ENCODE measurements at regions not wholly inside any gene's neighbourhood (a gene's known extent, or its start where the extent isn't known, plus 50 kb on each side); places are given as distances from the start of the nearest gene placed in this dataset.

DNA sequence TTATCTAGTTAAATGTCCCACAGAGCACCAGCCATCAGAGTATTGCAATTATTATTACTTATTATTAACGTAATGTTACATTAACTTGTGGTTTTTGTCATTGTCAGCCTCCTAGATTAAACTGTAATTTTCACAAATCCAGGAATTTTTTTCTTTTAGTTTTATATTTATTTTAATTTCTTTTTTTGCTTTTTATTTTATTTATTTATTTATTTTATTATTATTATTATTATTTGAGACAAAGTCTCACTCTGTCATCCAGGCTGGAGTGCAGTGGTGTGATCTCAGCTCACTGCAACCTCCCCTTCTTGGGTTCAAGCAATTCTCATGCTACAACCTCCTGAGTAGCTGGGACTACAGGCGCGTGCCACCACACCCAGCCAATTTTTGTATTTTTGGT lies 202.9 kb upstream of the LUZP2 start:
- H3K27me3 ChIP-seq (ENCODE audit: control insufficient read depth, insufficient read depth, low read length), result no peaks in the 10 kb centered on the region
- no peak for DNase-seq (ENCODE audit: low read depth, low spot score)
- no CpG with 5 or more reads among the region's 3 CpGs for WGBS (ENCODE audit: insufficient coverage, insufficient read length)

DNA sequence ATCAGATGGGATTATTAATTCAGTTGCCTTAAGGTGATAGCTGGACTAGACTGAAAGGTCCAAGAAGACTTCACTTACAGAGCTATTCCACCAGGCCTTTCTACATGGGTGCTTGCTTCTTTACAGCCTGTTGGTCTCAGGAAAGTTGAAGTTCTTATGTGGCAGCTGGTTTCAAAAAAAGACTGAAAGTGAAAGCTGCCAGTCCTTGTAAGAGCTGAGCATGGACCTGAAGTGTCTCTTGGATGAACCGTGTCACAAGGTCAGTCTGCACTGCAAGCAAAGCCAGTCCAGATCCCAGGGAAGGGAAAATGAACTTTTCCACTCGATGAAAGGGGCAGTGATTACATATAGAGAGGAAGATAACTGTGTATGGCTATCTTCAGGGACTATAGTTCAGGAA lies 201.5 kb upstream of the LUZP2 start:
- Histone ChIP-seq H3K36me3 (ENCODE audit: control insufficient read depth, insufficient read depth, low read length) (no peaks in the 10 kb centered on the region), H3K9me3 (ENCODE audit: control insufficient read depth, insufficient read depth, low read length) (no peaks in the 10 kb centered on the region), H3K27me3 (ENCODE audit: control insufficient read depth, insufficient read depth, low read length) (no peaks in the 10 kb centered on the region), H3K4me3 (ENCODE audit: low read length) (no peak overlapping the region), H3K4me1 (ENCODE audit: control insufficient read depth, insufficient read depth, low read length) (no peaks in the 10 kb centered on the region), H3K27ac (ENCODE audit: low read length) (no peak overlapping the region)
- WGBS (ENCODE audit: insufficient coverage, insufficient read length), result no CpG with 5 or more reads among the region's 2 CpGs
- DNase-seq (ENCODE audit: low read depth, low spot score), result no peak

More for the DNA sequence above, 202.9 kb upstream of the LUZP2 start:
- Histone ChIP-seq H3K27ac (ENCODE audit: low read length) (no peak overlapping the region), H3K36me3 (ENCODE audit: control insufficient read depth, insufficient read depth, low read length) (no peaks in the 10 kb centered on the region), H3K4me1 (ENCODE audit: control insufficient read depth, insufficient read depth, low read length) (no peaks in the 10 kb centered on the region), H3K4me3 (ENCODE audit: low read length) (no peak overlapping the region), H3K9me3 (ENCODE audit: control insufficient read depth, insufficient read depth, low read length) (no peaks in the 10 kb centered on the region)

DNA sequence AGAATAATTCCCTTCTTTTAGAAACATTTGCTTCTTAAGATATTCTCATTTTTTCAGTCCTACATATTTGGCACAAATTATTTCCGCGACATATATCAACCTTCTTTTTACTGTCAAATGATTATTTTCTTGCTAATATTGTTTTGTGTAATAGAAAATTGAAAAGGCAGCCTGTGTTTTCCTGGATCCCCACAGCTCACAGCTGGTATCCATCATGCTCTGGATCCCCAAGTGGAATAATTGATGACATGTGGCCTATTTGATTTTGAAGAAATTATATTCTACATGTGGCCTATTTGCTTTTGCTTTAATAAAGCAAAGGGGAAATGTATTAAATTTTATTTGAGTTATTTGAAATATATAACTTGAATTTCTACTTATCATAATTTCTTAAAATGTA lies 199.4 kb upstream of the LUZP2 start:
- H3K36me3 ChIP-seq (ENCODE audit: control insufficient read depth, insufficient read depth, low read length), result no peaks in the 10 kb centered on the region
- H3K27ac ChIP-seq (ENCODE audit: low read length), result no peak overlapping the region
- H3K4me1 ChIP-seq (ENCODE audit: control insufficient read depth, insufficient read depth, low read length), result no peaks in the 10 kb centered on the region
- no peak for DNase-seq (ENCODE audit: low read depth, low spot score)
- 100% methylated on average over 2 of the region's 2 CpGs for WGBS (ENCODE audit: insufficient coverage, insufficient read length)
- H3K9me3 ChIP-seq (ENCODE audit: control insufficient read depth, insufficient read depth, low read length), result no peaks in the 10 kb centered on the region
- no peak overlapping the region for H3K4me3 ChIP-seq (ENCODE audit: low read length)
- H3K27me3 ChIP-seq (ENCODE audit: control insufficient read depth, insufficient read depth, low read length), result no peaks in the 10 kb centered on the region

DNA sequence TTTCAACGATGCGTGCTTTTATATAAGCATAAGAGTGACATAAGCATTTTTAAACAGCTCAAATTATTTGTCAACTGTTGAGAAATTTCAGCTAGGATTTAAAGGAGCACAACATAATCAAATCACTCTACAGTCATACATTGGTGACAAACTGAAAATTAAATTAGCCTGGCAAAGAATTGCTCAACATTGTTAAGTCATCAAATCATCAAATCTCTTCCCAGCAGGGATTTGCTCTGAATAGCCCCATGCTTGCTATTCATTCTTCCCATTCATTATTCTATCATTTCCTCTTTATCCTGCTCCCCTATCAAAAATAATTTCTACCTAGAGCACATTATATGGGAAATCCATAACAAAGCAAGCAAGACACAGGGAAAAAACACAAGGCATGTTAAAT lies 198.7 kb upstream of the LUZP2 start:
- Histone ChIP-seq H3K4me3 (ENCODE audit: low read length) (no peak overlapping the region), H3K36me3 (ENCODE audit: control insufficient read depth, insufficient read depth, low read length) (no peaks in the 10 kb centered on the region), H3K9me3 (ENCODE audit: control insufficient read depth, insufficient read depth, low read length) (no peaks in the 10 kb centered on the region), H3K27me3 (ENCODE audit: control insufficient read depth, insufficient read depth, low read length) (no peaks in the 10 kb centered on the region), H3K4me1 (ENCODE audit: control insufficient read depth, insufficient read depth, low read length) (no peaks in the 10 kb centered on the region), H3K27ac (ENCODE audit: low read length) (no peak overlapping the region)
- DNase-seq (ENCODE audit: low read depth, low spot score), result no peak
- WGBS (ENCODE audit: insufficient coverage, insufficient read length), result no CpG with 5 or more reads among the region's 2 CpGs

DNA sequence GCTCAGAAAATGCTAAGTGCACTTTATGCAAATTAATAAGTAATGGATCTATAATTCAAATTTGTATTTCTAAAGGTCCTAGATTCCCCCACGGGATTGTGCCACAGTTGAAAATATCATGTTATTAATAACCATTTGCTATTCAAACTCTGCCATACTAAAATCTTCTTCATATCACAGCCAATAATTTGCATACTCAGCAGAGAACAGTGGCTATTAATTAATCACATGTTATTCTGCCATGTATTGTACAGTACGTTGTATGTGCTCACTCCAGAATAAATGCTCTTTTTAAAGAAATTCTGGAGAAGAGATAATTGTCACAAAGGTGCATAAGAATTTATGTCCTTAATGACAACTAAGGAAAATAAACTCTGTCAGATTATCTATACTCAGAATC lies 184.9 kb upstream of the LUZP2 start:
- Histone ChIP-seq H3K4me1 (ENCODE audit: control insufficient read depth, insufficient read depth, low read length) (no peaks in the 10 kb centered on the region), H3K4me3 (ENCODE audit: low read length) (no peak overlapping the region), H3K9me3 (ENCODE audit: control insufficient read depth, insufficient read depth, low read length) (peaks cover 6% of the 10 kb centered on the region), H3K36me3 (ENCODE audit: control insufficient read depth, insufficient read depth, low read length) (no peaks in the 10 kb centered on the region), H3K27ac (ENCODE audit: low read length) (no peak overlapping the region), H3K27me3 (ENCODE audit: control insufficient read depth, insufficient read depth, low read length) (no peaks in the 10 kb centered on the region)
- no peak for DNase-seq (ENCODE audit: low read depth, low spot score)
- no CpG with 5 or more reads among the region's 2 CpGs for WGBS (ENCODE audit: insufficient coverage, insufficient read length)

DNA sequence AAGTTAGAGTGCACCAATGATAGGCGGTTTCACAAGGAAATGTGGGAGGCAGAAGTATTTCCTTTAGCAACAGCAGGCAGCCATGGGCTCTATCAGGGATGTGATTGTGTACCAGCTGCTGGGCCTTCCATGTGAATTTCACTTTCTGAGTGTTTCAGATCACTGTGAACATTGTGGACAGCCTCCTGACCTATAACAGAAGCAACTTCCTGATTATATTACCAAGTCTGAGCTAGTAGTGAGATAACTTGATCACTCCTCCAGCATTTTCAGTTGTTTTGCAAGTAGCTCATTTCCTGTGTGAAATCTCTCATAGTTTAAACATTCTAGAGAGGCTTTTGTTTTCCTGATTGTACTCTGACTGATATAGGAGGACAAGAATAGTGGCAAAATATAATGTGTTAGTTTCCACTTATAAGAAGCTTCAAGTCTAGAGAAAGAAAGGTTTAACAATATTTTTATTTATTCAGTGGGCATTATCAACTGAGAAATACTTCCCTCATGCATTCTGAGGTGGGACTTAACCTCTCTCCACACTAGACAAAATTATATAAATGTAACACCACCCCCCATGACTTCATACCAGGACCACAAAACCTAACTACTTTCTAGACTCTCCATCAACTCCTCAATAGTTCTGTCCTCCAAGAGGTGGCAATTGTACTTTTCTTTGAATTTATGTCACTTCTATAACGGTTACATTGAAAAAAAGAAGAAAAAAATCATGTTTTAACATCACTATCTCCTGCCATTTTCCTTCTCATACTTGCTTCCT lies 184.2 kb upstream of the LUZP2 start:
- no peak for DNase-seq (ENCODE audit: low read depth, low spot score)
- Histone ChIP-seq H3K4me3 (ENCODE audit: low read length) (no peak overlapping the region), H3K27me3 (ENCODE audit: control insufficient read depth, insufficient read depth, low read length) (no peaks in the 10 kb centered on the region), H3K9me3 (ENCODE audit: control insufficient read depth, insufficient read depth, low read length) (peaks cover 6% of the 10 kb centered on the region), H3K27ac (ENCODE audit: low read length) (no peak overlapping the region), H3K4me1 (ENCODE audit: control insufficient read depth, insufficient read depth, low read length) (no peaks in the 10 kb centered on the region), H3K36me3 (ENCODE audit: control insufficient read depth, insufficient read depth, low read length) (no peaks in the 10 kb centered on the region)
- no CpG with 5 or more reads among the region's 2 CpGs for WGBS (ENCODE audit: insufficient coverage, insufficient read length)

DNA sequence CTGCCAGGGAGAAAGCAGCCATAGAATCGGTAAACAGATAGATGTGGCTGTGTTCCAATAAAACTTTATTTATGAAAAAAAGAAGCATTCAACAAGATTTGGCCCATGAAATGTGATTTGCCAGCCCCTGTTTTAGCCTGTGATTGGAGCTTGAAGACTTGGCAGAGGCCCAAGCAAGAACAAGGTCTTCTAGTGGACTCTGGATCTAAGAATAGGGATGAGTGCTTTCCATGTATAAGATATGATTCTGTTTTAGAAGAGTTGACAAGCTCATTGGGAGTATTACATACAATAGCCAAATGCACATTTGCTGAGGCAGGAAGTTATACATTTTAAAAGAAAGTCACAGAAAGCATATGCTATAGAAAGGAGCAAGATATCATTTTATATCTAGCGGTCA lies 175.6 kb upstream of the LUZP2 start:
- no peaks in the 10 kb centered on the region for H3K9me3 ChIP-seq (ENCODE audit: control insufficient read depth, insufficient read depth, low read length)
- WGBS (ENCODE audit: insufficient coverage, insufficient read length), result no CpG with 5 or more reads among the region's 2 CpGs
- H3K27ac ChIP-seq (ENCODE audit: low read length), result no peak overlapping the region
- no peak for DNase-seq (ENCODE audit: low read depth, low spot score)
- H3K36me3 ChIP-seq (ENCODE audit: control insufficient read depth, insufficient read depth, low read length), result no peaks in the 10 kb centered on the region
- H3K4me3 ChIP-seq (ENCODE audit: low read length), result no peak overlapping the region
- no peaks in the 10 kb centered on the region for H3K4me1 ChIP-seq (ENCODE audit: control insufficient read depth, insufficient read depth, low read length)
- H3K27me3 ChIP-seq (ENCODE audit: control insufficient read depth, insufficient read depth, low read length), result no peaks in the 10 kb centered on the region

DNA sequence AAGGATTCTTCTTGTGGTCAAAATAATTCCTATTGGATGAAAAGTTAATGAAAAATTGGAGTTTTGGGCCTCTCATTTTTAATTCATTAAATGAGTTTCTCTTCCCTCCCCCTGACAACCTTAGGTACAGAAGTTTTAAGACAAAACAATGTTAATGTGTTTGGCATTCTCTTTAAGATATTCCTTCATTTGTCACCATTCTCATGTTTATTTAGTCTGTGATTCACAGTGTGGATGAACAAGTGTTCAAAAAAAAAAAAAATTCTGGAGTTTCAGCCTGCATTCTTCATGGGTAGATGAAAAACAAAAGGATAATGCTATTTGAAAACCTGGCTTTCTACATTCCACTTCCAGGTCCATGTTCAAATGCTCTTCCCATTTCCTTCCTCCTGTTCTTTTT lies 172.6 kb upstream of the LUZP2 start:
- no peak overlapping the region for H3K4me3 ChIP-seq (ENCODE audit: low read length)
- no peaks in the 10 kb centered on the region for H3K4me1 ChIP-seq (ENCODE audit: control insufficient read depth, insufficient read depth, low read length)
- H3K27me3 ChIP-seq (ENCODE audit: control insufficient read depth, insufficient read depth, low read length), result no peaks in the 10 kb centered on the region
- no peak overlapping the region for H3K27ac ChIP-seq (ENCODE audit: low read length)
- no peaks in the 10 kb centered on the region for H3K36me3 ChIP-seq (ENCODE audit: control insufficient read depth, insufficient read depth, low read length)
- H3K9me3 ChIP-seq (ENCODE audit: control insufficient read depth, insufficient read depth, low read length), result no peaks in the 10 kb centered on the region
- no peak for DNase-seq (ENCODE audit: low read depth, low spot score)

DNA sequence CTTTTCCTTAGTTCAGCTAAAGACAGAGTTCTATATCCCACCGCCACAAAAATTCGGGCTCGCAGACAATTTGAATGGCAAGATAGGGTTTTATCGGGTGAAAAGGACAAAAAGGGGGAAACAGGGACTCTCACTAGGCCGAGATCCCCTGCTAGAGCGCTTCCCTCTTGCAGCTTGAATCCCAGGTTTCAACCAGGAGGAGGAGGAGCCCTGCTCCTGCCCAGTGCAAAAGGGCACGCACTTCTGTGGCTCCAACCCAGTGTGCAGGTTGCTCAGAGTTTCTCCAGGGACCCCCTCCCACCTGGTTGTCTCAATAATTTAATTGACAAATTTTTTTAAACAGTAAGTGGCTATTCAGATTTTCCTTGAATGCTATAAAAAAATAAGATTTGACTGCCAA lies 152.6 kb upstream of the LUZP2 start:
- no peak overlapping the region for H3K27ac ChIP-seq (ENCODE audit: low read length)
- no peaks in the 10 kb centered on the region; the same call in 1 of the 2 replicates for H3K4me1 ChIP-seq (ENCODE audit: control insufficient read depth, insufficient read depth, low read length)
- no CpG with 5 or more reads among the region's 7 CpGs for WGBS (ENCODE audit: insufficient coverage, insufficient read length)
- DNase-seq (ENCODE audit: low read depth, low spot score), result no peak
- no peaks in the 10 kb centered on the region for H3K9me3 ChIP-seq (ENCODE audit: control insufficient read depth, insufficient read depth, low read length)
- H3K36me3 ChIP-seq (ENCODE audit: control insufficient read depth, insufficient read depth, low read length), result no peaks in the 10 kb centered on the region
- no peaks in the 10 kb centered on the region for H3K27me3 ChIP-seq (ENCODE audit: control insufficient read depth, insufficient read depth, low read length)
- H3K4me3 ChIP-seq (ENCODE audit: low read length), result no peak overlapping the region

DNA sequence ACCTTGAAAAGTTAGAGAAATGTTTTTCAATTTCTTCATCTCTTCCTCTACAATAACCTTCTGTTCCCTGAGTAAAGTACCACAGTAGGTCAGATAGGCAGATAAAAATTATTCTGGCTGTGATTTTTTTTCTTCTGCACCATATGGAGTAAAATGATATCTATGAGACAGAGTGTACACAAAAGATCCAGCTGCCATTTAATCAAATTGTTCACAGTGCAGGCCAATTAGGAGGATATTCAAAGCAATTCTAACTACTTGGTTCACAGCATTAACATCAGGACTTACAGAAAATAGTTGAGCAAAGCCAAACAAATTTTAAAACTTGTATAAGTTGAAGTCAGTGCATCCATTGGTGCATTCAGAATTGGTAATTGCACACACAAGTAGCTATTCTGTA lies 147.9 kb upstream of the LUZP2 start:
- H3K36me3 ChIP-seq (ENCODE audit: control insufficient read depth, insufficient read depth, low read length), result no peaks in the 10 kb centered on the region
- no peak for DNase-seq (ENCODE audit: low read depth, low spot score)
- H3K4me1 ChIP-seq (ENCODE audit: control insufficient read depth, insufficient read depth, low read length), result no peaks in the 10 kb centered on the region; the same call in 1 of the 2 replicates
- no peak overlapping the region for H3K4me3 ChIP-seq (ENCODE audit: low read length)
- no peaks in the 10 kb centered on the region for H3K9me3 ChIP-seq (ENCODE audit: control insufficient read depth, insufficient read depth, low read length)
- H3K27me3 ChIP-seq (ENCODE audit: control insufficient read depth, insufficient read depth, low read length), result no peaks in the 10 kb centered on the region
- no peak overlapping the region for H3K27ac ChIP-seq (ENCODE audit: low read length)

DNA sequence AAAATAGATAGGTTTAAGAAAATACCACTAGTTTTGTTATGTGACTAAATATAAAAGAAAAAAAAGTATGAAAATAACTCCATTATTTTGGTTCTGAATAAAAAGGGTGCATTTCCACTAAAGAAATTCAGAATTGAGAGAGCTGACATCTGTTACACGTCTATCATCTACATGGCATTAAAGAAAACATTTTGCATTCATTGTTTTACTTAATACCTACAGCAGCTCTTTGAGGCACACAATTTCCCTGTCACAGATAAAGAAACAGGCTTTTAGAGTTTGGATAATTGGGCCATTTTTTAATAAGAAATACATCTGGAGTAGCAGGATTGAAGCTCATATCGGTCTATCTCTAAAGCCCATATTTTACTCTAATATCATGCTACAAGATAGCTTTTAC lies 145.7 kb upstream of the LUZP2 start:
- H3K9me3 ChIP-seq (ENCODE audit: control insufficient read depth, insufficient read depth, low read length), result no peaks in the 10 kb centered on the region
- no peak for DNase-seq (ENCODE audit: low read depth, low spot score)
- H3K36me3 ChIP-seq (ENCODE audit: control insufficient read depth, insufficient read depth, low read length), result no peaks in the 10 kb centered on the region
- no CpG with 5 or more reads among the region's 2 CpGs for WGBS (ENCODE audit: insufficient coverage, insufficient read length)
- no peaks in the 10 kb centered on the region for H3K4me1 ChIP-seq (ENCODE audit: control insufficient read depth, insufficient read depth, low read length)
- no peaks in the 10 kb centered on the region for H3K27me3 ChIP-seq (ENCODE audit: control insufficient read depth, insufficient read depth, low read length)
- no peak overlapping the region for H3K4me3 ChIP-seq (ENCODE audit: low read length)
- no peak overlapping the region for H3K27ac ChIP-seq (ENCODE audit: low read length)
